Activated CD4-positive, CD25-positive, alpha-beta regulatory T cell treated with anti-CD3 and anti-CD28 coated beads, Interleukin-2, amount 50 U/mL, for 72 hours (primary cell): ENCODE measurements at regions not wholly inside any gene's neighbourhood (a gene's known extent, or its start where the extent isn't known, plus 50 kb on each side); places are given as distances from the start of the nearest gene placed in this dataset.
"Not testable (repeated sequence)": the region's sequence is repeated elsewhere in the genome, so short reads cannot be mapped to it uniquely, and the experiment has no call there.

ENCODE experiments used
- DNase-seq: peaks from one replicate; pipeline ENCODE4 v3.0.0; 2021

DNA sequence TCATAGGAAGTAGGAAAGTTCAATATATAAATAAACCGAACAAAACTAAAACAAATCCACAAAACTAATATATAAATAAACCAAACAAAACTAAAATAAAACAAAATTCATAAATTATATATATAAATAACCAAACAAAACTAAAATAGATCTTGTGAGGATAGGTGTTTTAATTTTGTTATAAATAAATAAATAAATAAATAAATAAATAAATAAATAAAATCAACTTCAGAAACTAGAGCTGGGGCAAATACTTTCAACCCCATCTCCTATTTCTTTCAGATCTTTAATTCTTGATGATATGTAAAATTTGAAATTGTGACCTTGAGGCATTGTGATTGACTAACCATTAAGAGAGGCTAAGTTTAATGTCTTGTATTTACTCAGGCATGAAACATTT is 416.1 kb downstream of the SAMD5 start:
- DNase-seq: no peak

DNA sequence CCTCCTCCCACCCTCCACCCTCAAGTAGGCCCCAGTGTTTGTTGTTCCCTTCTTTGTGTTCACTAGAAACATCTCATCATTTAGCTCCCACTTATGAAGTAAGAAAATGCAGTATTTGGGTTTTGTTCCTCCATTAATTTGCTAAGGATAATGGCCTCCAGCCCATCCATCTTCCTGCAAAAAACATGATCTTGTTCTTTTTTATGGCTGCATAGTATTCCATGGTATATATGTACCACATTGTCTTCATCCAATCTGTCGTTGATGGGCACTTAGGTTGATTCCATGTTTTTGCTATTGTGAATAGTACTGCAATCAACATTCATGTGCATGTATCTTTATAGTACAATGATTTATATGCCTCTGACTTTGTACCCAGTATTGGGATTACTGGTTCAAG is 416.8 kb upstream of the SASH1 start:
- no peak for DNase-seq

GRCh38 chr6:147930745-147931144 is 411.9 kb upstream of the SASH1 start:
- no peak for DNase-seq

DNA sequence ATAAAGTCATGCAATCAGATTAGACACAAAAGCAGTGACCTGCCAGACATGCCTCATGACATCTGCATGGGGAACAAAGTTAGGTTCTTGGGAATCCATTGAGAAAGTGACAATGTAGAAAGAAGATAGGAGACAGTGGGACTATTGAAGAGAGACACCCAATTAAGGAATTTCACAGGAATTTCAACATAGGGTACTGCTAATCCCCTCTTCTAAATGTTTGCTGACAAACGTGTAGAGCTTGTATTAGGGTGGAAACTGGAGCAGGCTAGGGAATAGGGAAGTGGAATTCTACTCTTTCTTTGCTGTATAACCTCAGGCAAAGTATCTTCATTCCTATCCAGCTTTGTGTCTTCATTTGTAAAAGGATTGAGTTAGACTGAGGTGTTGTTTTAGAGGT is 409.4 kb upstream of the SASH1 start:
- no peak for DNase-seq

GRCh38 chr6:147935656-147936055 is 407.0 kb upstream of the SASH1 start:
- DNase-seq: no peak

GRCh38 chr6:147936703-147937470 is 405.8 kb upstream of the SASH1 start:
- no peak for DNase-seq

DNA sequence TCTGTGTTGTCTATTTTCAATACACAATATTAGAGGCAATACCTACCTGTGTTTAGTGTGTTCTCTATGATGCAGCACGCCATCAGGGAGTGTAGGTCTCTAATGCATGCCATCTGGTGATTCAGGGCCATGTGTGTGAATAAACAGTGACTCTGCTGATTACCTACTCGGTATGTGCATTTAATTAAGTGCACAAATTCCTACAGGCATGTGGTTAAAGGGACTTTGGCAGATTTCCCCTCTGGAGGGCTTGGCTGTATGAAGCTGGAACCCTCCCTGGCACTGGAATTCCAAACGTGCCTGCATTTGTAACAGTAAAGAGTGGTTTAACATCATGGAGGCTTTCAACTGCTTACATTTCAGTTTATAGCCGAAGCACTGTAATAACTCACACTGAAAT is 401.5 kb upstream of the SASH1 start:
- DNase-seq: no peak

- DNase-seq: no peak
These were observed 400.3 kb upstream of the SASH1 start for GRCh38 chr6:147942363-147942762.

DNA sequence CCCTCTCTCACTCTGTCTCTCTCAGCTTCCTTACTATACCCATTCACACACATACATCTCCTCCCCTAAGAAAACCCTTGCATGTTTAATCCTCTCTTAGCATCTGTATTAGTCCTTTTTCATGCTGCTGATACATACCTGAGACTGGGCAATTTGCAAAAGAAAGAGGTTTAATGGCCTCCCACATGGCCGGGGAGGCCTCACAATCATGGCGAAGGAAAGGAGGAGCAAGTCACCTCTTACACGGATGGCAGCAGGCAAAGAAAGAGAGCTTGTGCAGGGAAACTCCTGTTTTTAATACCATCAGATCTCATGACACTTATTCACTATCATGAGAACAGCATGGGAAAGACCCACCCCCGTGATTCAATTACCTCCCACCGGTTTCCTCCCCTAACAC is 398.5 kb upstream of the SASH1 start:
- no peak for DNase-seq

DNA sequence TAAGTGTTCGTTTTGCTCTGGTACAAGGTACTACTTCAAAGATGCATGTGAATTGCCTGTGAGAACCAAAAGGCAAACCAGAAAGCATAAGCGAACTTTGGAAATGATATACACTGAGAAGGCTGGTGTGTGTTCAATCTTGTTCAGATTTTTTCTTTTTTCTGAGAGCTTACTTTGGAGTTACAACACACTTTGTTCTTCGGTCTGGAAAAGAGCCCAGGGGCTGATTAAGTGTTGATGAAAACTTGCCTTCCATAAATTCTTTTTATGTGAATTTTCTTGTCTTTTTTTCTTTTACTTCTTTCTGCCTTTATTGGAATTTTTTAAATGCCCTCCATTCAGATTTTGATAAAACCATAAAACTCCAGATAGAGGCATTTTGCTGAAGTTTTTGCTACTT is 395.1 kb upstream of the SASH1 start:
- no peak for DNase-seq

DNA sequence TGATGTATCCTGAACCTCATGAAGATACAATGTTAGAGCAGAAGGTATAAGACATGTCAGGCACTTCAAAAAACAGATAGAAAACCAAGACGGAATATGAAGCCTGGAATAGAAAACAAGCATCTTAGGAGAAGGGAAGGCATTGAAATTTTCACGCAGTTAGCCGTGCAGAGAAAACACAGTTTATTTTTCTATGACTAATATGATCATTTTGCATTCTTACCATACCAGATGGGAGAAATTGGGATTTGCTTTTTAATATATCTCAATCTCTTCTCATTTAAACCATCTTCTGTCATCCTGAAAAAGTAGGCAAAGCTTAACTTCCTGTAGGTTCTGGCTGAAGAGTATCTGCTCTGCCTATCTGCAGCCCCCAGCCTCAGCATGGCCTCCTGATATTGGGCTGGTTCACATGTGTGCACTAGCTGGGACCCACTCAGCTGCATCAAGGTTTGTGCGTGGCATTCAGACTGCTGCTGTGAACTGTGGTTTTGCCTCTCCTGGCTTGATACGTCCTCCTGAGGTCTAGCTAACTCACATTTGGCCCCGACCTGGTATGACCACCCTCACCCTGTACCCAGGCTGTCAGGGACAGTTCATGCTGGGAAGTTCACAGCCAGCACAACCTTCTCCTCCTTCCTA is 392.5 kb upstream of the SASH1 start:
- DNase-seq: no peak

DNA sequence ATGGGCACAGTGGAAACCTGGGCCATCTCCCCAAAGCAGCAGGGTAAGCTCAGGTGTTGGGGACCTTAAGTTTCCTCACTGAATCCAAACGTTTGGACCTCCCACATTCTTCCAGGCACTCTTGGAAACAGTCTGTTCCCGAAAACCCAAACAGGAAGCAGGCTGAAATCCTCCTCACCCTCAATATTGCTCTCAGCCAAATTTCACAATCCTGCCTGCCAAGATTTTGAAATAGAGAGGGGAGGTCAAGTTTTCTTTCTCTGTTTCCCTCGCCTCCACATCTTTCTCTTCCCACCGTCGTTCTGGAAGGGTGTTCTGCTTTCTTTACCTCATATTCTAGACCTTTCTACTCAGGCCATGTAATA is 392.0 kb upstream of the SASH1 start:
- DNase-seq: no peak

GRCh38 chr6:147951726-147952125 is 390.9 kb upstream of the SASH1 start:
- no peak for DNase-seq

- no peak for DNase-seq
These were observed 387.7 kb upstream of the SASH1 start for GRCh38 chr6:147954938-147955337.

GRCh38 chr6:147958683-147959082 is 384.0 kb upstream of the SASH1 start:
- DNase-seq: no peak

DNA sequence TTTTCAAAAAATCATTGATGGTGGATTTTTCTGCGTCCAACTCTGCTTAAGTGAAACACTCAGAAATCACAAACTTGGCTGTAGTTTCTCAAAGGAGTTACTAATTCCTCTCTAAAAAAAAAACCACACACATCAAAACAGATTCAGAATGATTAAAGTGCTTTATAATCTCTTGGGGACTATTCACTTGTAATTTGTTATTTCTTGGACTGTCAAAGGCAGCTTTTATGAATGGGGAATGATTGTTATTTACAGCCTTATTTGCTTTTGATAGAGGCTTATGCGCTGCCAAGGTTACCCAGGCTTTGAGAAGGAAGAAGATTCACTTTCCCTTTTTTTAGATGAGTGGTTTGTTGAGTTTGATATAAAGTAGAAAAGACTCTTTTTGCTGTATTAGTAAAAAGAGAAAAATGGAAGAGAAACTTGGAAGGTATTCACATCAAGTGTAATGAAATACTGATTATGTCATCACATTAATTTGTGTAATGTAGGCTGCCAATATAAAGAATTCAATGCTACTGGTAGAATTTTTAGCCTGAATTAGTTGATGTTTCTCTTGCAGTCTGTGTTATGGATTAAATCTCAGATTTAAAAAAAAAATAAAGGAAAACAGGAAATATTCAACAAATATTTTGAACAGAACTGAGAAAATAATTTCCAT is 381.0 kb upstream of the SASH1 start:
- no peak for DNase-seq

GRCh38 chr6:147965448-147965847 is 377.2 kb upstream of the SASH1 start:
- DNase-seq: not testable (repeated sequence)

GRCh38 chr6:147970970-147971369 is 371.7 kb upstream of the SASH1 start:
- no peak for DNase-seq

DNA sequence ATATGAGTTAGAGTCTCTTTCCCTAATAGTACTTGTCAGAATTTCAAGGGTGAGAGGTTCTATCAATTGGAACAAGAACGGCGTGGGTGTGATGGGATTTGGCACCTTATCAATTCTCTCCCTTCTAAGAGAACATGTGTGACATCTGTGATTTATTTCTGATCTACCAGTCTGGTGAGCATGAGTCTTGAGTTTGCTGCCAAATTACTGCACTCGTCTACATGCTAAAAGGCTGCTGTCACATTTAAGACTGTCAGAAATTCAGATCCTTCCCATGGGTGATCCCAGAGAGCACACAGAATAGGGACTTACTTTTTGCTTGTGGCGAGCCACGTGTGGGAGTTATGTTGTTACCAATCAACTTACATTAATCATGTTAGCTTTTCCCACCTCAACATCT is 370.2 kb upstream of the SASH1 start:
- no peak for DNase-seq

GRCh38 chr6:147973806-147974205 is 368.8 kb upstream of the SASH1 start:
- DNase-seq: no peak

GRCh38 chr6:147974376-147974775 is 368.3 kb upstream of the SASH1 start:
- no peak for DNase-seq

GRCh38 chr6:147977851-147978465 is 364.7 kb upstream of the SASH1 start:
- no peak for DNase-seq

DNA sequence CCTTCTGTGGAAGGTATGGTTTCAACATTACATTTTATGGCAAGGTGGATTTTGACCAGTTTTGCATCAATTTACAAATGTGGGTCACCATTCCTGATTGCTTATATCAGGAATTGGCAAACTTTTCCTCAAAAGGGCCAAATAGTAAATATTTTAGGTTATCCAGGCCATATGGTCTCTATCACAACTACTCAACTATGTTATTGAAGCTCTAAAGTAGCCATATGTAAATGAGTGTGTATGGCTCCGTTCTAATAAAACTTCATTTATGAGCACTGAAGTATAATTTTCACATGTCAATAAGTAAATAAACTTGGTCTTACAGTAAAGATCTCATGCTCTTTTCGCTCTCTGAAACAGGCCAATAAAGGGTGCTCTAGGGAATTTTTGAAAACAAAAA is 362.7 kb upstream of the SASH1 start:
- no peak for DNase-seq
